H1 (cell line): ENCODE measurements at regions not wholly inside any gene's neighbourhood (a gene's known extent, or its start where the extent isn't known, plus 50 kb on each side); places are given as distances from the start of the nearest gene placed in this dataset.

ENCODE experiments used
- CTCF ChIA-PET: fragments of 300-600 bp; sonication (Branson Sonifier 250); formaldehyde crosslinking; loops from one replicate; lab custom pipeline; 2021; ENCODE audit not compliant: partially characterized antibody; lab: Charles Lee
- POLR2A ChIA-PET: fragments of 300-600 bp; sonication (Branson Sonifier 250); formaldehyde crosslinking; loops from one replicate; lab custom pipeline; 2021; ENCODE audit warnings: inconsistent platforms; ENCODE audit not compliant: partially characterized antibody; lab: Charles Lee
- DNase-seq, 2 experiments: peaks; one replicate each; pipeline versions ENCODE4 v3.0.0 to v3.0.0-alpha.2; 2010 to 2022; ENCODE audit warnings: low spot score in 2 of 2, low read depth in 1 of 2, mixed read lengths in 1 of 2
- FAIRE-seq: peaks from 2 replicates; lab custom pipeline; 2011; peaks lifted over from hg19 to GRCh38; lab: Jason Lieb, UNC
- H2AFZ ChIP-seq: 2 replicates; pipeline ENCODE4 v1.8.1; 2012; ENCODE audit warnings: low read length, inconsistent platforms
- H2AK5ac ChIP-seq: 2 replicates; pipeline ENCODE4 v1.6.1; 2013; ENCODE audit warnings: low read depth, low read length
- H2BK120ac ChIP-seq: replicated peaks from 2 replicates; pipeline ENCODE3; 2013; ENCODE audit warnings: low read depth, low read length, inconsistent platforms
- H2BK12ac ChIP-seq: 2 replicates; pipeline ENCODE4 v1.6.1; 2013; ENCODE audit warnings: low read depth, low read length
- H2BK15ac ChIP-seq: 2 replicates; pipeline ENCODE4 v1.6.1; 2013; ENCODE audit warnings: low read length
- H2BK20ac ChIP-seq: 2 replicates; pipeline ENCODE4 v1.6.1; 2013; ENCODE audit warnings: low read length
- H2BK5ac ChIP-seq: 2 replicates; pipeline ENCODE4 v1.6.1; 2013; ENCODE audit warnings: low read depth, low read length
- H3K14ac ChIP-seq: 2 replicates; pipeline ENCODE4 v1.6.1; 2013; ENCODE audit warnings: inconsistent platforms; ENCODE audit not compliant: insufficient read length
- H3K18ac ChIP-seq: 2 replicates; pipeline ENCODE4 v1.6.1; 2013; ENCODE audit warnings: low read length; ENCODE audit errors: extremely low read depth
- H3K23ac ChIP-seq: 2 replicates; pipeline ENCODE4 v1.6.1; 2013; ENCODE audit warnings: inconsistent platforms; ENCODE audit not compliant: insufficient read length
- H3K23me2 ChIP-seq: 2 replicates; pipeline ENCODE4 v1.6.1; 2013; ENCODE audit warnings: low read depth, low read length
- H3K27ac ChIP-seq: 2 replicates; pipeline ENCODE4 v1.6.1; 2011; ENCODE audit warnings: low read depth, low read length, inconsistent platforms
- H3K27me3 ChIP-seq, 4 experiments: replicated peaks in 1 of 4; 1 replicate in 1 of 4; 2 replicates in 3 of 4; pipeline versions ENCODE4 v1.6.1 to v1.8.1; 2011 to 2013; ENCODE audit warnings: low read length in 3 of 4, mild to moderate bottlenecking in 3 of 4, inconsistent platforms in 2 of 4, mixed read lengths in 2 of 4, moderate library complexity in 1 of 4; ENCODE audit not compliant: control insufficient read depth in 3 of 4, insufficient read depth in 3 of 4; ENCODE audit errors: extremely low read depth in 1 of 4
- H3K36me3 ChIP-seq, 4 experiments: 2 replicates each; pipeline versions ENCODE4 v1.6.1 to v1.8.1; 2011 to 2013; ENCODE audit warnings: mild to moderate bottlenecking in 4 of 4, low read length in 3 of 4, moderate library complexity in 2 of 4, control low read depth in 1 of 4, inconsistent platforms in 1 of 4; ENCODE audit not compliant: insufficient read depth in 4 of 4, control insufficient read depth in 2 of 4
- H3K4ac ChIP-seq: replicated peaks from 2 replicates; pipeline ENCODE3; 2013; ENCODE audit warnings: low read length, low read depth, mixed read lengths, inconsistent platforms; ENCODE audit not compliant: insufficient read length
- H3K4me1 ChIP-seq, 4 experiments: replicated peaks in 1 of 4; 1 replicate in 1 of 4; 2 replicates in 3 of 4; pipeline versions ENCODE4 v1.6.1 to v1.8.1; 2011 to 2013; ENCODE audit warnings: low read length in 3 of 4, inconsistent platforms in 2 of 4, mixed read lengths in 1 of 4; ENCODE audit not compliant: insufficient read depth in 4 of 4, control insufficient read depth in 3 of 4
- H3K4me2 ChIP-seq, 2 experiments: 2 replicates each; pipeline versions ENCODE4 v1.6.1 to v1.8.1; 2011 to 2013; ENCODE audit warnings: low read depth in 2 of 2, low read length in 2 of 2, control low read depth in 1 of 2, inconsistent platforms in 1 of 2, mild to moderate bottlenecking in 1 of 2; ENCODE audit not compliant: insufficient read depth in 1 of 2
- H3K4me3 ChIP-seq, 4 experiments: fragments of 200-600, 300-600 bp in 1 of 4; sonication (generic), shearing (Covaris generic), sonication (Bioruptor Twin) in 1 of 4; 2 replicates each; pipeline versions ENCODE4 v1.5.1 to v1.8.1; 2011 to 2016; ENCODE audit warnings: low read length in 4 of 4, low read depth in 3 of 4, control low read depth in 2 of 4, inconsistent platforms in 2 of 4, mild to moderate bottlenecking in 2 of 4, mixed read lengths in 1 of 4, moderate library complexity in 1 of 4; ENCODE audit not compliant: insufficient read depth in 2 of 4; ENCODE audit errors: extremely low read depth in 1 of 4
- H3K56ac ChIP-seq: replicated peaks from 2 replicates; pipeline ENCODE3; 2013; ENCODE audit warnings: low read depth, mild to moderate bottlenecking, mixed read lengths, low read length, inconsistent platforms; ENCODE audit not compliant: insufficient read length
- H3K79me1 ChIP-seq: 2 replicates; pipeline ENCODE4 v1.6.1; 2013; ENCODE audit warnings: low read depth, low read length, control low read depth
- H3K79me2 ChIP-seq, 2 experiments: 2 replicates each; pipeline versions ENCODE4 v1.6.1 to v1.8.1; 2012 to 2013; ENCODE audit warnings: low read length in 2 of 2, mild to moderate bottlenecking in 2 of 2, inconsistent platforms in 1 of 2; ENCODE audit not compliant: insufficient read depth in 2 of 2, control insufficient read depth in 1 of 2
- H3K9ac ChIP-seq, 4 experiments: replicated peaks in 1 of 4; 1 replicate in 1 of 4; 2 replicates in 3 of 4; pipeline versions ENCODE4 v1.6.1 to v1.8.1; 2011 to 2013; ENCODE audit warnings: low read depth in 3 of 4, low read length in 3 of 4, control low read depth in 2 of 4, mild to moderate bottlenecking in 2 of 4, moderate library complexity in 2 of 4, inconsistent platforms in 1 of 4; ENCODE audit errors: extremely low read depth in 1 of 4
- H3K9me3 ChIP-seq, 2 experiments: 2 replicates each; pipeline versions ENCODE4 v1.6.1 to v1.8.1; 2012 to 2013; ENCODE audit warnings: mild to moderate bottlenecking in 2 of 2, moderate library complexity in 2 of 2, control low read depth in 1 of 2, inconsistent platforms in 1 of 2, low read depth in 1 of 2, low read length in 1 of 2, mixed read lengths in 1 of 2; ENCODE audit not compliant: insufficient read depth in 2 of 2
- H4K20me1 ChIP-seq, 2 experiments: replicated peaks in 1 of 2; 2 replicates each; pipeline versions ENCODE3 to v1.8.1; 2011 to 2013; ENCODE audit warnings: inconsistent platforms in 2 of 2, low read length in 2 of 2, mild to moderate bottlenecking in 1 of 2; ENCODE audit not compliant: insufficient read depth in 2 of 2, control insufficient read depth in 1 of 2
- H4K5ac ChIP-seq: 2 replicates; pipeline ENCODE4 v1.6.1; 2013; ENCODE audit warnings: low read length, low read depth, mixed read lengths, inconsistent platforms; ENCODE audit not compliant: insufficient read length
- H4K8ac ChIP-seq: 2 replicates; pipeline ENCODE4 v1.8.0; 2013; ENCODE audit warnings: mild to moderate bottlenecking, moderate library complexity, low read length, inconsistent platforms; ENCODE audit not compliant: insufficient read depth; ENCODE audit errors: extremely low read depth
- H4K91ac ChIP-seq: replicated peaks from 2 replicates; pipeline ENCODE3; 2013; ENCODE audit warnings: low read length, mixed read lengths, inconsistent platforms; ENCODE audit not compliant: insufficient read length
- CBX8 ChIP-seq: fragments of 300-800, 300-1000 bp; sonication (generic); IDR thresholded peaks from 2 replicates; pipeline ENCODE4 v1.7.1; 2016; ENCODE audit warnings: low read depth, low read length, borderline replicate concordance
- CHD2 ChIP-seq: IDR thresholded peaks from 2 replicates; pipeline ENCODE4 v1.6.1; 2012; ENCODE audit warnings: low read length, improper control_type of control experiment
- NANOG ChIP-seq: IDR thresholded peaks from 2 replicates; pipeline ENCODE4 v1.6.1; 2011; ENCODE audit warnings: low read length, low read depth, mild to moderate bottlenecking, inconsistent platforms; ENCODE audit not compliant: insufficient read depth, poor library complexity, severe bottlenecking
- PHF8 ChIP-seq: fragments of 200-600 bp; sonication (generic); conservative IDR thresholded peaks from 2 replicates; pipeline ENCODE4 v1.7.1; 2012; ENCODE audit warnings: low read depth, mild to moderate bottlenecking, inconsistent platforms, low read length, moderate library complexity
- SAP30 ChIP-seq: fragments of 300-600 bp; sonication (generic); IDR thresholded peaks from 2 replicates; pipeline ENCODE4 v1.7.1; 2012; ENCODE audit warnings: low read length, moderate library complexity, mild to moderate bottlenecking, inconsistent platforms; ENCODE audit not compliant: insufficient read depth, insufficient replicate concordance
- SP4 ChIP-seq: IDR thresholded peaks from 2 replicates; pipeline ENCODE4 v1.6.1; 2012; ENCODE audit warnings: low read length, inconsistent platforms
- SRF ChIP-seq: IDR thresholded peaks from 2 replicates; pipeline ENCODE4 v1.6.1; 2011; ENCODE audit warnings: mild to moderate bottlenecking, low read depth, low read length, moderate library complexity
- ZNF274 ChIP-seq: IDR thresholded peaks from 2 replicates; pipeline ENCODE4 v1.7.0; 2012; ENCODE audit warnings: low read length, borderline replicate concordance; ENCODE audit errors: extremely low read depth

DNA sequence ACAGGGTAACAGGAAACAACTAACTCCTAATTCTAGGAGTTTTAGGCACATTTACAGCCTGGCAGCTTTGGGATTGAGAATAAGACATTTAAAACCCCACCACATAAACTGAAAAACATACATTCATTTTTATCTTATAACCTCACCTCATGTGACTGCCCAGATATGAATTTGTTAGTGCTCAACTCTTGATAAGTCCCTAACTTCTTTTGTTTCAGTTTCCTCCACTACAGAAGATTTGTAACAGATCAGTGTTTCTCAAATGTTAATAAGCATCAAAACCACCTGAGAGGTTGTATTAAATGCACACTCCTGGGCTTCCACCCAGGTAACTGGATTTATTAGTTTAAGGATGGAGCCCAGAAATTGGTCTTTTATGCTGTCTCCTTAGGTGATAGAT is 190.1 kb upstream of the ARID1B start:
- Histone ChIP-seq H4K91ac (no peak overlapping the region), H3K9ac (no peak overlapping the region), H3K23me2 (no peaks in the 10 kb centered on the region), H3K23ac (no peak overlapping the region), H2AFZ (no peak overlapping the region), H3K18ac (no peak overlapping the region), H4K20me1 (no peaks in the 10 kb centered on the region), H4K5ac (no peak overlapping the region), H3K9me3 (peaks cover 0 to 4% of the 10 kb centered on the region in 2 experiments; a peak in 2 of 4 replicates), H3K79me2 (no peaks in the 10 kb centered on the region), H2BK12ac (no peak overlapping the region), H3K4me3 (no peak overlapping the region), H3K27ac (no peak overlapping the region), H3K79me1 (no peaks in the 10 kb centered on the region), H3K36me3 (no peaks in the 10 kb centered on the region; a peak in 1 of 8 replicates), H2AK5ac (no peak overlapping the region), H4K8ac (no peak overlapping the region), H3K14ac (no peak overlapping the region), H3K4me1 (no peaks in the 10 kb centered on the region), H3K27me3 (no peaks in the 10 kb centered on the region), H3K4ac (no peak overlapping the region), H3K56ac (no peak overlapping the region), H2BK20ac (no peak overlapping the region), H2BK15ac (no peak overlapping the region), H2BK120ac (no peak overlapping the region), H3K4me2 (no peak overlapping the region), H2BK5ac (no peak overlapping the region)
- ChIA-PET CTCF (no interaction called here), POLR2A (no interaction called here)
- DNase-seq (no peak), FAIRE-seq (no peak)
- TF ChIP-seq SRF (no peak), SAP30 (no peak), CHD2 (no peak), ZNF274 (no peak), SP4 (no peak), NANOG (no peak), PHF8 (no peak), CBX8 (no peak)
